Uterus (tissue), 2 donors: ENCODE measurements at regions not wholly inside any gene's neighbourhood (a gene's known extent, or its start where the extent isn't known, plus 50 kb on each side); places are given as distances from the start of the nearest gene placed in this dataset.

Experiments used
- CTCF ChIP-seq, 4 experiments: fragments of 200-600 bp in 2 of 4; fragments of 450-650 bp in 2 of 4; sonication (generic) in 2 of 4; IDR thresholded peaks; one replicate each; pipeline ENCODE4 v1.5.1; 2016 to 2019; ENCODE audit warnings: antibody characterized with exemption in 4 of 4, mild to moderate bottlenecking in 2 of 4, moderate library complexity in 1 of 4
- POLR2A ChIP-seq, 2 donors: fragments of 450-650 bp; IDR thresholded peaks; one replicate each; pipeline ENCODE4 v1.6.1; 2016; ENCODE audit warnings: antibody characterized with exemption in 2 of 2, mild to moderate bottlenecking in 1 of 2, moderate library complexity in 1 of 2

DNA sequence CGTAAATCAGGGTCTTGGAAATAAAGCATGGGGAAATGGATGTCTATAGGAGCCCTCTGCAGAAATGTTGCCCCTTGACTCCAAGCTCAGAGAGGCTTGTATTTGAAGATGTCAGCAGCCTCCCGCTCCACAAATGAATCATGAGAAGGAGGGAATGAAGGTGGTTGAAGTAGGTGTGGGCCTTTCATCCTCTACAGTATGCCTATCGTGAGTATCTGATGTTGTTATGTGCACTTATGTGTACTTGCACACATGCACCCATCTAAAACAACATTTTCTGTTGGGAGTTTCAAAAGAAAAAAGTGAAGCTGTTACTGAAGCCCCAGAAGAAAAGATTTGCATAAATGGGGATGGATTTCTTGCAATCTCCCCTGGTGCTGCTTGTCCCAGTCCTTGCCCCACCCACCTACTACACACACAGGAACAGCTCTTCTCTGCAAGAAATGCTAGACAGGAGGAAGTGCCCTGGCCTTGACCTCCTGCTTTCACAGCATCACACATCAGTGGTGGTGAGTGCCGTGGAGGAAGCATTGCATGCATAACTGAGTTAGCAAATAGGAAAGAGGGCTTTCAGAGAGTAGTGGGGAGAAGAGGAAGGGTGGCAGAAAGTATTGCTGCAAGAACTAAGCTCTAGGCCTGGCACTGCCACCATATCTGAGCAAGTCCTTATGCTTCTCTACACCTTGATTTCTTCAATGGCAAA is 156.1 kb downstream of the SNX18 start:
- TF ChIP-seq CTCF (IDR thresholded peaks at IDR 0.05) (no peak), POLR2A (IDR thresholded peaks at IDR 0.05) (no peak)
